IgD-negative memory B cell (primary cell): ENCODE measurements at regions not wholly inside any gene's neighbourhood (a gene's known extent, or its start where the extent isn't known, plus 50 kb on each side); places are given as distances from the start of the nearest gene placed in this dataset.
"Not testable (repeated sequence)": the region's sequence is repeated elsewhere in the genome, so short reads cannot be mapped to it uniquely, and the experiment has no call there.

Experiments
- H3K27ac Mint-ChIP-seq, 3 donors: one replicate each; pipeline ENCODE4 v1.8.0; 2020 to 2022; ENCODE audit warnings: mild to moderate bottlenecking in 3 of 3, mixed read lengths in 3 of 3, moderate library complexity in 1 of 3
- H3K27me3 Mint-ChIP-seq: one replicate; pipeline ENCODE4 v1.8.0; 2021; ENCODE audit warnings: mixed read lengths
- H3K36me3 Mint-ChIP-seq: one replicate; pipeline ENCODE4 v1.8.0; 2020; ENCODE audit warnings: mild to moderate bottlenecking, mixed read lengths
- H3K4me1 Mint-ChIP-seq, 3 donors: one replicate each; pipeline ENCODE4 v1.8.0; 2020 to 2022; ENCODE audit warnings: mixed read lengths in 3 of 3, mild to moderate bottlenecking in 1 of 3
- H3K4me3 Mint-ChIP-seq, 4 donors: one replicate each; pipeline ENCODE4 v1.8.0; 2020 to 2022; ENCODE audit warnings: mild to moderate bottlenecking in 4 of 4, mixed read lengths in 4 of 4, moderate library complexity in 3 of 4
- H3K9me3 Mint-ChIP-seq, 3 donors: one replicate each; pipeline ENCODE4 v1.8.0; 2020 to 2021; ENCODE audit warnings: mixed read lengths in 3 of 3, mild to moderate bottlenecking in 1 of 3

GRCh38 chr20:40046703-40047102, 642.3 kb downstream of the MAFB start:
- H3K27ac Mint-ChIP-seq, result no peak overlapping the region
- peaks cover 1% of the 10 kb centered on the region for H3K27me3 Mint-ChIP-seq
- peaks cover 0 to 1% (median 0%) of the 10 kb centered on the region in 3 donors for H3K4me1 Mint-ChIP-seq
- H3K36me3 Mint-ChIP-seq, result no peaks in the 10 kb centered on the region
- no peak overlapping the region for H3K4me3 Mint-ChIP-seq
- no peaks in the 10 kb centered on the region for H3K9me3 Mint-ChIP-seq

GRCh38 chr20:40037511-40037910, 651.5 kb downstream of the MAFB start:
- Mint-ChIP-seq H3K4me3 (no peak overlapping the region), H3K27ac (no peak overlapping the region), H3K27me3 (peaks cover 4% of the 10 kb centered on the region), H3K9me3 (no peaks in the 10 kb centered on the region), H3K4me1 (no peaks in the 10 kb centered on the region), H3K36me3 (peaks cover 2% of the 10 kb centered on the region)

GRCh38 chr20:40029589-40029988, 659.4 kb downstream of the MAFB start:
- H3K4me3 Mint-ChIP-seq, result no peak overlapping the region

GRCh38 chr20:40019510-40019909, 669.5 kb downstream of the MAFB start:
- Mint-ChIP-seq H3K27me3 (peaks cover 3% of the 10 kb centered on the region), H3K4me3 (no peak overlapping the region), H3K4me1 (no peaks in the 10 kb centered on the region), H3K36me3 (no peaks in the 10 kb centered on the region), H3K27ac (no peak overlapping the region), H3K9me3 (peaks cover 0 to 2% (median 0%) of the 10 kb centered on the region in 3 donors)

More at GRCh38 chr20:40029589-40029988, 659.4 kb downstream of the MAFB start:
- H3K4me1 Mint-ChIP-seq, result no peaks in the 10 kb centered on the region
- no peak overlapping the region for H3K27ac Mint-ChIP-seq
- peaks cover 2% of the 10 kb centered on the region for H3K36me3 Mint-ChIP-seq
- peaks cover 8% of the 10 kb centered on the region for H3K27me3 Mint-ChIP-seq
- H3K9me3 Mint-ChIP-seq, result peaks cover 0 to 1% (median 0%) of the 10 kb centered on the region in 3 donors

- H3K36me3 Mint-ChIP-seq, result no peaks in the 10 kb centered on the region
- peaks cover 0 to 1% (median 0%) of the 10 kb centered on the region in 3 donors for H3K4me1 Mint-ChIP-seq
- no peak overlapping the region for H3K27ac Mint-ChIP-seq
- H3K9me3 Mint-ChIP-seq, result no peaks in the 10 kb centered on the region
- peaks cover 3% of the 10 kb centered on the region for H3K27me3 Mint-ChIP-seq
- no peak overlapping the region for H3K4me3 Mint-ChIP-seq
Observed at GRCh38 chr20:40017765-40018164, 671.3 kb downstream of the MAFB start.

- no peaks in the 10 kb centered on the region for H3K36me3 Mint-ChIP-seq
- no peak overlapping the region for H3K4me3 Mint-ChIP-seq
- no peaks in the 10 kb centered on the region for H3K9me3 Mint-ChIP-seq
- peaks cover 0 to 3% (median 0%) of the 10 kb centered on the region in 3 donors for H3K4me1 Mint-ChIP-seq
- no peak overlapping the region for H3K27ac Mint-ChIP-seq
- H3K27me3 Mint-ChIP-seq, result peaks cover 3% of the 10 kb centered on the region
Observed at GRCh38 chr20:40016890-40017289, 672.1 kb downstream of the MAFB start.

GRCh38 chr20:40016392-40016791, 672.6 kb downstream of the MAFB start:
- Mint-ChIP-seq H3K27me3 (peaks cover 3% of the 10 kb centered on the region), H3K4me1 (peaks cover 0 to 3% (median 0%) of the 10 kb centered on the region in 3 donors), H3K4me3 (no peak overlapping the region), H3K9me3 (no peaks in the 10 kb centered on the region), H3K27ac (no peak overlapping the region), H3K36me3 (no peaks in the 10 kb centered on the region)

GRCh38 chr20:40012026-40012425, 677.0 kb downstream of the MAFB start:
- not testable (repeated sequence) for H3K9me3 Mint-ChIP-seq, H3K4me3 Mint-ChIP-seq, H3K27me3 Mint-ChIP-seq, H3K4me1 Mint-ChIP-seq, H3K27ac Mint-ChIP-seq, H3K36me3 Mint-ChIP-seq

GRCh38 chr20:40010483-40010882, 678.6 kb downstream of the MAFB start:
- Mint-ChIP-seq H3K4me3 (no peak overlapping the region), H3K27me3 (peaks cover 3% of the 10 kb centered on the region), H3K9me3 (no peaks in the 10 kb centered on the region), H3K36me3 (no peaks in the 10 kb centered on the region), H3K27ac (no peak overlapping the region), H3K4me1 (peaks cover 0 to 3% (median 0%) of the 10 kb centered on the region in 3 donors)

- Mint-ChIP-seq H3K4me1 (peaks cover 0 to 3% (median 0%) of the 10 kb centered on the region in 3 donors), H3K27ac (no peak overlapping the region), H3K27me3 (no peaks in the 10 kb centered on the region), H3K4me3 (no peak overlapping the region), H3K36me3 (no peaks in the 10 kb centered on the region), H3K9me3 (no peaks in the 10 kb centered on the region)
Observed at GRCh38 chr20:40009542-40009941, 679.5 kb downstream of the MAFB start.

GRCh38 chr20:40008177-40008576, 680.9 kb downstream of the MAFB start:
- H3K27me3 Mint-ChIP-seq, result no peaks in the 10 kb centered on the region
- H3K9me3 Mint-ChIP-seq, result no peaks in the 10 kb centered on the region
- H3K27ac Mint-ChIP-seq, result no peak overlapping the region
- peaks cover 0 to 2% (median 0%) of the 10 kb centered on the region in 3 donors for H3K4me1 Mint-ChIP-seq
- no peak overlapping the region for H3K4me3 Mint-ChIP-seq
- no peaks in the 10 kb centered on the region for H3K36me3 Mint-ChIP-seq

- Mint-ChIP-seq H3K27ac (no peak overlapping the region), H3K27me3 (no peaks in the 10 kb centered on the region), H3K36me3 (peaks cover 1% of the 10 kb centered on the region), H3K9me3 (no peaks in the 10 kb centered on the region), H3K4me3 (no peak overlapping the region), H3K4me1 (no peaks in the 10 kb centered on the region)
Observed at GRCh38 chr20:40006168-40006860, 682.7 kb downstream of the MAFB start.

GRCh38 chr20:40004092-40004491, 684.9 kb downstream of the MAFB start:
- not testable (repeated sequence) for H3K27ac Mint-ChIP-seq, H3K9me3 Mint-ChIP-seq, H3K4me3 Mint-ChIP-seq, H3K27me3 Mint-ChIP-seq, H3K4me1 Mint-ChIP-seq, H3K36me3 Mint-ChIP-seq

- H3K4me3 Mint-ChIP-seq, result no peak overlapping the region
- peaks cover 4 to 9% (median 7%) of the 10 kb centered on the region in 3 donors for H3K9me3 Mint-ChIP-seq
- H3K4me1 Mint-ChIP-seq, result no peaks in the 10 kb centered on the region
- no peak overlapping the region for H3K27ac Mint-ChIP-seq
- peaks cover 2% of the 10 kb centered on the region for H3K36me3 Mint-ChIP-seq
- H3K27me3 Mint-ChIP-seq, result peaks cover 1% of the 10 kb centered on the region
Observed at GRCh38 chr20:39993742-39994141, 695.3 kb downstream of the MAFB start.

- Mint-ChIP-seq H3K4me1 (no peaks in the 10 kb centered on the region), H3K27me3 (peaks cover 1% of the 10 kb centered on the region), H3K27ac (no peak overlapping the region), H3K36me3 (no peaks in the 10 kb centered on the region), H3K4me3 (no peak overlapping the region), H3K9me3 (peaks cover 1 to 9% (median 4%) of the 10 kb centered on the region in 3 donors)
Observed at GRCh38 chr20:39990692-39991091, 698.3 kb downstream of the MAFB start.

- Mint-ChIP-seq H3K36me3 (no peaks in the 10 kb centered on the region), H3K4me3 (no peak overlapping the region), H3K4me1 (no peaks in the 10 kb centered on the region), H3K27ac (no peak overlapping the region), H3K27me3 (peaks cover under 1% of the 10 kb centered on the region), H3K9me3 (peaks cover 3 to 9% (median 5%) of the 10 kb centered on the region in 3 donors)
Observed at GRCh38 chr20:39988991-39989390, 700.0 kb downstream of the MAFB start.
